ENCODE measurements at regions not wholly inside any gene's neighbourhood (a gene's known extent, or its start where the extent isn't known, plus 50 kb on each side); places are given as distances from the start of the nearest gene placed in this dataset.

DNA sequence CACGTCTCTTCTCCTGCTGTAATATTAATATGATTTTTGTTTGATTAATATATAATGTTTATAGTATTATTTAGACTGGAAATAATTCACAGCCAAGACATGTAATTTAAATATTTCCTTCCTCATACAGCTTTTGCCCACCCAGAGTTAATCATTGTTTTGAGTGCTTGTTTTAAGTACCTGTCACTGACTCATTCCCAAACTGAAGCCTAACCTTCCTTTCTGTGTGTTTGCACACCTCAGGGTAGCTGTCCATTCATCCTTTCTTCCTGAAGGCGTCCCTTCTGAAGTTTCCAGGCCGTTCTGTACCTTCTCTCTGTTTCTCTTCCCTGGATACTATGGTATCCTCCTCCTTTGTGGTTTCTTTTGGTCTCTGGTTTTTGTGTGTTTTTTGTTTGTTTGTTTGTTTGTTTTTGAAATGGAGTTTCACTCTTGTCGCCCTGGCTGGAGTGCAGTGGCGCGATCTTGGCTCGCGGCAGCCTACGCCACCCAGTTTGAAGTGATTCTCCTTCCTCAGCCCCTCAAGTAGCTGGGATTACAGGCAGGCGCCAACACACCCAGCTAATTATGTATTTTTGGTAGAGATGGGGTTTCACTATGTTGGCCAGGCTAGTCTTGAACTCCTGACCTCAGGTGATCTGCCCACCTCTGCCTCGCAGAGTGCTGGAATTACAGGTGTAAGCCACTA, 312.4 kb downstream of the DOCK8 start:
- TF ChIP-seq, protein P1, sequence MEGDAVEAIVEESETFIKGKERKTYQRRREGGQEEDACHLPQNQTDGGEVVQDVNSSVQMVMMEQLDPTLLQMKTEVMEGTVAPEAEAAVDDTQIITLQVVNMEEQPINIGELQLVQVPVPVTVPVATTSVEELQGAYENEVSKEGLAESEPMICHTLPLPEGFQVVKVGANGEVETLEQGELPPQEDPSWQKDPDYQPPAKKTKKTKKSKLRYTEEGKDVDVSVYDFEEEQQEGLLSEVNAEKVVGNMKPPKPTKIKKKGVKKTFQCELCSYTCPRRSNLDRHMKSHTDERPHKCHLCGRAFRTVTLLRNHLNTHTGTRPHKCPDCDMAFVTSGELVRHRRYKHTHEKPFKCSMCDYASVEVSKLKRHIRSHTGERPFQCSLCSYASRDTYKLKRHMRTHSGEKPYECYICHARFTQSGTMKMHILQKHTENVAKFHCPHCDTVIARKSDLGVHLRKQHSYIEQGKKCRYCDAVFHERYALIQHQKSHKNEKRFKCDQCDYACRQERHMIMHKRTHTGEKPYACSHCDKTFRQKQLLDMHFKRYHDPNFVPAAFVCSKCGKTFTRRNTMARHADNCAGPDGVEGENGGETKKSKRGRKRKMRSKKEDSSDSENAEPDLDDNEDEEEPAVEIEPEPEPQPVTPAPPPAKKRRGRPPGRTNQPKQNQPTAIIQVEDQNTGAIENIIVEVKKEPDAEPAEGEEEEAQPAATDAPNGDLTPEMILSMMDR (conservative IDR thresholded peaks at IDR 0.05; ENCODE audit: low read depth in 2 of 2): no peak
- no peak for TF ChIP-seq POLR2AphosphoS5 (IDR thresholded peaks at IDR 0.05; ENCODE audit: low read depth)
- TF ChIP-seq, protein P2, sequence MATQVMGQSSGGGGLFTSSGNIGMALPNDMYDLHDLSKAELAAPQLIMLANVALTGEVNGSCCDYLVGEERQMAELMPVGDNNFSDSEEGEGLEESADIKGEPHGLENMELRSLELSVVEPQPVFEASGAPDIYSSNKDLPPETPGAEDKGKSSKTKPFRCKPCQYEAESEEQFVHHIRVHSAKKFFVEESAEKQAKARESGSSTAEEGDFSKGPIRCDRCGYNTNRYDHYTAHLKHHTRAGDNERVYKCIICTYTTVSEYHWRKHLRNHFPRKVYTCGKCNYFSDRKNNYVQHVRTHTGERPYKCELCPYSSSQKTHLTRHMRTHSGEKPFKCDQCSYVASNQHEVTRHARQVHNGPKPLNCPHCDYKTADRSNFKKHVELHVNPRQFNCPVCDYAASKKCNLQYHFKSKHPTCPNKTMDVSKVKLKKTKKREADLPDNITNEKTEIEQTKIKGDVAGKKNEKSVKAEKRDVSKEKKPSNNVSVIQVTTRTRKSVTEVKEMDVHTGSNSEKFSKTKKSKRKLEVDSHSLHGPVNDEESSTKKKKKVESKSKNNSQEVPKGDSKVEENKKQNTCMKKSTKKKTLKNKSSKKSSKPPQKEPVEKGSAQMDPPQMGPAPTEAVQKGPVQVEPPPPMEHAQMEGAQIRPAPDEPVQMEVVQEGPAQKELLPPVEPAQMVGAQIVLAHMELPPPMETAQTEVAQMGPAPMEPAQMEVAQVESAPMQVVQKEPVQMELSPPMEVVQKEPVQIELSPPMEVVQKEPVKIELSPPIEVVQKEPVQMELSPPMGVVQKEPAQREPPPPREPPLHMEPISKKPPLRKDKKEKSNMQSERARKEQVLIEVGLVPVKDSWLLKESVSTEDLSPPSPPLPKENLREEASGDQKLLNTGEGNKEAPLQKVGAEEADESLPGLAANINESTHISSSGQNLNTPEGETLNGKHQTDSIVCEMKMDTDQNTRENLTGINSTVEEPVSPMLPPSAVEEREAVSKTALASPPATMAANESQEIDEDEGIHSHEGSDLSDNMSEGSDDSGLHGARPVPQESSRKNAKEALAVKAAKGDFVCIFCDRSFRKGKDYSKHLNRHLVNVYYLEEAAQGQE (IDR thresholded peaks at IDR 0.05; ENCODE audit: unreplicated experiment): no peak

Measured in GM23338 (cell line).